SU-DHL-6 (cell line): ENCODE measurements at regions not wholly inside any gene's neighbourhood (a gene's known extent, or its start where the extent isn't known, plus 50 kb on each side); places are given as distances from the start of the nearest gene placed in this dataset.

Source experiments
- H2AFZ ChIP-seq: fragments of 200-600 bp; sonication (generic); 2 replicates; pipeline ENCODE4 v1.6.1; 2014; ENCODE audit warnings: low read depth, mild to moderate bottlenecking, moderate library complexity, mixed read lengths, antibody characterized with exemption, low read length; ENCODE audit not compliant: severe bottlenecking
- H3F3A ChIP-seq: fragments of 200-600 bp; shearing (Covaris generic); 2 replicates; pipeline ENCODE4 v1.6.0; 2016; ENCODE audit warnings: antibody characterized with exemption, mild to moderate bottlenecking; ENCODE audit not compliant: insufficient read depth
- H3K27ac ChIP-seq: fragments of 200-600 bp; sonication (generic); 2 replicates; pipeline ENCODE4 v1.5.1; 2016; ENCODE audit warnings: low read depth, mild to moderate bottlenecking, low read length, moderate library complexity, mixed read lengths
- H3K27me3 ChIP-seq: fragments of 200-600 bp; sonication (generic), shearing (Covaris generic); 2 replicates; pipeline ENCODE4 v1.6.0; 2014; ENCODE audit warnings: mild to moderate bottlenecking, low read length
- H3K36me3 ChIP-seq: fragments of 200-600 bp; sonication (generic); 2 replicates; pipeline ENCODE4 v1.6.1; 2014; ENCODE audit warnings: mild to moderate bottlenecking, low read length, mixed read lengths
- H3K4me2 ChIP-seq: fragments of 300-600, 200-600 bp; shearing (Covaris generic), sonication (generic); 2 replicates; pipeline ENCODE4 v1.6.0; 2014; ENCODE audit warnings: low read length, low read depth, mild to moderate bottlenecking; ENCODE audit not compliant: poor library complexity, severe bottlenecking
- H3K4me3 ChIP-seq: fragments of 200-600 bp; sonication (generic); 2 replicates; pipeline ENCODE4 v1.5.1; 2014; ENCODE audit warnings: antibody characterized with exemption, low read length, mild to moderate bottlenecking, mixed read lengths; ENCODE audit not compliant: insufficient read depth, poor library complexity, severe bottlenecking
- H3K79me2 ChIP-seq: fragments of 200-600 bp; sonication (generic); 2 replicates; pipeline ENCODE4 v1.6.1; 2014; ENCODE audit warnings: mild to moderate bottlenecking, low read length, moderate library complexity; ENCODE audit not compliant: insufficient read depth
- H3K9ac ChIP-seq: fragments of 200-600 bp; sonication (generic); 2 replicates; pipeline ENCODE4 v1.7.0; 2014; ENCODE audit warnings: mild to moderate bottlenecking, low read length
- H3K9me2 ChIP-seq: fragments of 200-600 bp; sonication (generic); replicated peaks from 2 replicates; pipeline ENCODE4 v1.6.1; 2014; ENCODE audit warnings: low read length; ENCODE audit not compliant: insufficient read depth
- H3K9me3 ChIP-seq: fragments of 200-600 bp; sonication (generic); 2 replicates; pipeline ENCODE4 v1.6.1; 2014; ENCODE audit warnings: low read length, mixed read lengths; ENCODE audit not compliant: insufficient read depth
- H4K20me1 ChIP-seq: fragments of 200-600 bp; sonication (generic); 2 replicates; pipeline ENCODE4 v1.6.1; 2014; ENCODE audit warnings: low read depth, mild to moderate bottlenecking, antibody characterized with exemption, low read length, moderate library complexity, mixed read lengths
- CTCF ChIP-seq: fragments of 200-600 bp; sonication (generic); IDR thresholded peaks from one replicate; pipeline ENCODE4 v1.5.1; 2017; ENCODE audit warnings: antibody characterized with exemption, mild to moderate bottlenecking, low read length, moderate library complexity; ENCODE audit not compliant: insufficient read depth, poor library complexity, severe bottlenecking
- EZH2phosphoT487 ChIP-seq: fragments of 200-600 bp; sonication (generic), shearing (Covaris generic); conservative IDR thresholded peaks from 2 replicates; pipeline ENCODE4 v1.6.1; 2018; ENCODE audit warnings: mild to moderate bottlenecking, antibody characterized with exemption, low read length, moderate library complexity, mixed read lengths

- H3K27ac ChIP-seq, result no peak overlapping the region
- H3K4me2 ChIP-seq, result no peak overlapping the region
- H3K9me3 ChIP-seq, result no peaks in the 10 kb centered on the region
- no peak for TF ChIP-seq EZH2phosphoT487
- TF ChIP-seq CTCF, result no peak
- H3K36me3 ChIP-seq, result no peaks in the 10 kb centered on the region
- H4K20me1 ChIP-seq, result no peaks in the 10 kb centered on the region
- no peaks in the 10 kb centered on the region for H3K27me3 ChIP-seq
- no peak overlapping the region for H2AFZ ChIP-seq
- H3K9ac ChIP-seq, result no peak overlapping the region
- no peak overlapping the region for H3K4me3 ChIP-seq
- H3F3A ChIP-seq, result no peaks in the 10 kb centered on the region
- no peaks in the 10 kb centered on the region for H3K79me2 ChIP-seq
- H3K9me2 ChIP-seq, result no peaks in the 10 kb centered on the region
These were observed 770.0 kb downstream of the FLRT2 start for GRCh38 chr14:86299994-86300393.

- H3K9me2 ChIP-seq, result no peaks in the 10 kb centered on the region
- no peaks in the 10 kb centered on the region for H3K36me3 ChIP-seq
- TF ChIP-seq EZH2phosphoT487, result no peak
- no peak for TF ChIP-seq CTCF
- H3F3A ChIP-seq, result no peaks in the 10 kb centered on the region
- no peak overlapping the region for H3K9ac ChIP-seq
- H3K27ac ChIP-seq, result no peak overlapping the region
- no peaks in the 10 kb centered on the region for H3K79me2 ChIP-seq
- no peak overlapping the region for H3K4me3 ChIP-seq
- no peaks in the 10 kb centered on the region for H3K27me3 ChIP-seq
- no peak overlapping the region for H2AFZ ChIP-seq
- no peaks in the 10 kb centered on the region for H4K20me1 ChIP-seq
- no peaks in the 10 kb centered on the region for H3K9me3 ChIP-seq
- H3K4me2 ChIP-seq, result no peak overlapping the region
These were observed 766.2 kb downstream of the FLRT2 start for GRCh38 chr14:86296173-86296572.

- H2AFZ ChIP-seq, result no peak overlapping the region
- no peaks in the 10 kb centered on the region for H3K27me3 ChIP-seq
- H3F3A ChIP-seq, result no peaks in the 10 kb centered on the region
- no peaks in the 10 kb centered on the region for H3K9me3 ChIP-seq
- no peaks in the 10 kb centered on the region for H3K79me2 ChIP-seq
- no peak overlapping the region for H3K27ac ChIP-seq
- H3K4me2 ChIP-seq, result no peak overlapping the region
- H3K36me3 ChIP-seq, result no peaks in the 10 kb centered on the region
- H4K20me1 ChIP-seq, result no peaks in the 10 kb centered on the region
- no peak overlapping the region for H3K9ac ChIP-seq
- no peak for TF ChIP-seq EZH2phosphoT487
- no peak overlapping the region for H3K4me3 ChIP-seq
- H3K9me2 ChIP-seq, result no peaks in the 10 kb centered on the region
These were observed 758.4 kb downstream of the FLRT2 start for GRCh38 chr14:86288336-86288735.

- H3K27ac ChIP-seq, result no peak overlapping the region
- H3K9me3 ChIP-seq, result no peaks in the 10 kb centered on the region
- H2AFZ ChIP-seq, result no peak overlapping the region
- H3K9me2 ChIP-seq, result no peaks in the 10 kb centered on the region
- no peaks in the 10 kb centered on the region for H3K79me2 ChIP-seq
- no peaks in the 10 kb centered on the region for H3K27me3 ChIP-seq
- H3K4me3 ChIP-seq, result no peak overlapping the region
- no peaks in the 10 kb centered on the region for H4K20me1 ChIP-seq
- H3F3A ChIP-seq, result no peaks in the 10 kb centered on the region
- TF ChIP-seq EZH2phosphoT487, result no peak
- no peak for TF ChIP-seq CTCF
- H3K36me3 ChIP-seq, result no peaks in the 10 kb centered on the region
- H3K9ac ChIP-seq, result no peak overlapping the region
- H3K4me2 ChIP-seq, result no peak overlapping the region
These were observed 749.5 kb downstream of the FLRT2 start for GRCh38 chr14:86279405-86279804.
